Ammon's horn (tissue), 1 donor: ENCODE measurements at regions not wholly inside any gene's neighbourhood (a gene's known extent, or its start where the extent isn't known, plus 50 kb on each side); places are given as distances from the start of the nearest gene placed in this dataset.
"Not testable (repeated sequence)": the region's sequence is repeated elsewhere in the genome, so short reads cannot be mapped to it uniquely, and the experiment has no call there.

ENCODE experiments used
- DNase-seq: peaks from one replicate; pipeline ENCODE4 v3.0.0-alpha.2; 2016; ENCODE audit warnings: low spot score

GRCh38 chr1:235059221-235059620, 69.4 kb downstream of the TOMM20 start:
- DNase-seq, result no peak

- DNase-seq, result no peak
These were observed 69.9 kb downstream of the TOMM20 start for GRCh38 chr1:235058695-235059094.

- DNase-seq, result no peak
These were observed 71.0 kb downstream of the TOMM20 start for GRCh38 chr1:235057385-235058306.

- DNase-seq, result no peak
These were observed 71.7 kb downstream of the TOMM20 start for GRCh38 chr1:235056937-235057336.

GRCh38 chr1:235054936-235055335, 73.7 kb downstream of the TOMM20 start:
- no peak for DNase-seq

GRCh38 chr1:235054466-235054865, 74.2 kb downstream of the TOMM20 start:
- DNase-seq, result no peak

- no peak for DNase-seq
These were observed 76.3 kb downstream of the TOMM20 start for GRCh38 chr1:235052067-235053008.

- no peak for DNase-seq
These were observed 77.1 kb downstream of the TOMM20 start for GRCh38 chr1:235051521-235051920.

- no peak for DNase-seq
These were observed 77.7 kb downstream of the TOMM20 start for GRCh38 chr1:235050911-235051360.

- not testable (repeated sequence) for DNase-seq
These were observed 78.8 kb downstream of the TOMM20 start for GRCh38 chr1:235049716-235050378.

- DNase-seq, result no peak
These were observed 79.4 kb downstream of the TOMM20 start for GRCh38 chr1:235049217-235049616.

GRCh38 chr1:235047331-235047871, 81.2 kb downstream of the TOMM20 start:
- no peak for DNase-seq

GRCh38 chr1:235045921-235046601, 82.6 kb downstream of the TOMM20 start:
- DNase-seq, result no peak

GRCh38 chr1:235045034-235045690, 83.5 kb downstream of the TOMM20 start:
- no peak for DNase-seq

GRCh38 chr1:235043234-235043633, 85.4 kb downstream of the TOMM20 start:
- DNase-seq, result no peak

GRCh38 chr1:235038701-235039100, 89.9 kb downstream of the TOMM20 start:
- DNase-seq, result no peak

- DNase-seq, result no peak
These were observed 92.7 kb downstream of the TOMM20 start for GRCh38 chr1:235035928-235036327.

- no peak for DNase-seq
These were observed 97.6 kb downstream of the TOMM20 start for GRCh38 chr1:235030919-235031596.

GRCh38 chr1:235027862-235028250, 100.8 kb downstream of the TOMM20 start:
- no peak for DNase-seq
